ENCODE measurements at regions not wholly inside any gene's neighbourhood (a gene's known extent, or its start where the extent isn't known, plus 50 kb on each side); places are given as distances from the start of the nearest gene placed in this dataset.

DNA sequence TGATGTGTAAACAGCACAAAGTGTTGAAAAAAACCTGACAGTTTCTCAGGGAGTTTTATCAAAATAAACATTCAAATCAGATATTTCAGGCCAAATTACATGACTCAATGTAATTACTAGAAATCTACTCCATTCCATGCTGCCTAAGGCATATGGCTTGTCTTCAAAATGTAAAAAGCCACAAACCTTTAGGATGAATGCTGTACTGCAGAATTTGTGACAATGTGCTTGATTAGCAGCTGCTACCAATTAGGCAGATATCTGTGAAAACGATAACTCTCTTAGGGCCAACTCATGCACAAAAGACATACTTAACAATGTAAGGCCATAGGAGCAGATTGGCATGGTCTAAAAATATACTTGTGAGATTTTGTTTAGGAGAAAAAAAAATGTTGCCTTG is 267.0 kb downstream of the DACT1 start:
- DNase-seq (ENCODE audit: low read depth, low spot score), result no peak
- H3K27me3 Mint-ChIP-seq (ENCODE audit: low read depth), result no peaks in the 10 kb centered on the region
- H3K27ac Mint-ChIP-seq (ENCODE audit: unreplicated experiment), result no peak overlapping the region
- no peaks in the 10 kb centered on the region for H3K4me1 Mint-ChIP-seq
- H3K4me3 Mint-ChIP-seq, result no peak overlapping the region
- no peaks in the 10 kb centered on the region for H3K36me3 Mint-ChIP-seq (ENCODE audit: low read depth)
- TF ChIP-seq, protein P1, sequence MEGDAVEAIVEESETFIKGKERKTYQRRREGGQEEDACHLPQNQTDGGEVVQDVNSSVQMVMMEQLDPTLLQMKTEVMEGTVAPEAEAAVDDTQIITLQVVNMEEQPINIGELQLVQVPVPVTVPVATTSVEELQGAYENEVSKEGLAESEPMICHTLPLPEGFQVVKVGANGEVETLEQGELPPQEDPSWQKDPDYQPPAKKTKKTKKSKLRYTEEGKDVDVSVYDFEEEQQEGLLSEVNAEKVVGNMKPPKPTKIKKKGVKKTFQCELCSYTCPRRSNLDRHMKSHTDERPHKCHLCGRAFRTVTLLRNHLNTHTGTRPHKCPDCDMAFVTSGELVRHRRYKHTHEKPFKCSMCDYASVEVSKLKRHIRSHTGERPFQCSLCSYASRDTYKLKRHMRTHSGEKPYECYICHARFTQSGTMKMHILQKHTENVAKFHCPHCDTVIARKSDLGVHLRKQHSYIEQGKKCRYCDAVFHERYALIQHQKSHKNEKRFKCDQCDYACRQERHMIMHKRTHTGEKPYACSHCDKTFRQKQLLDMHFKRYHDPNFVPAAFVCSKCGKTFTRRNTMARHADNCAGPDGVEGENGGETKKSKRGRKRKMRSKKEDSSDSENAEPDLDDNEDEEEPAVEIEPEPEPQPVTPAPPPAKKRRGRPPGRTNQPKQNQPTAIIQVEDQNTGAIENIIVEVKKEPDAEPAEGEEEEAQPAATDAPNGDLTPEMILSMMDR (conservative IDR thresholded peaks at IDR 0.05), result no peak
- H3K9me3 Mint-ChIP-seq, result peaks cover 2% of the 10 kb centered on the region

DNA sequence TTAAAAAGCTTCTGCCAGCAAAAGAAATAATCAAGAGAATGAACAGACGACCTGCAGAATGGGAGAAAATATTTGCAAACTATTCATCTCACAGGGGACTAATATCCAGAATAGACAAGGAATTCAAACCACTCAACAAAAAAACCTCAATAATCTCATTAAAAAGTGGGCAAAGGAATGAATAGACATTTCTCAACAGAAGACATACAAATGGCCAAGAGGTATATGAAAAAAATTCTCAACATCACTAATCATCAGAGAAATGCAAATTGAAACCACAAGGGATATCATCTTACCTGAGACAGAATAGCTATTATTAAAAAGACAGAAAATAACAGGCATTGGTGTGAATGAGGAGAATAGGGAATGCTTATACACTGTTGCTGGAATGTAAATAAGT is 270.0 kb downstream of the DACT1 start:
- TF ChIP-seq, protein P1 (conservative IDR thresholded peaks at IDR 0.05), result no peak
- no peaks in the 10 kb centered on the region for H3K36me3 Mint-ChIP-seq (ENCODE audit: low read depth)
- H3K27me3 Mint-ChIP-seq (ENCODE audit: low read depth), result no peaks in the 10 kb centered on the region
- no peak for DNase-seq (ENCODE audit: low read depth, low spot score)
- H3K4me3 Mint-ChIP-seq, result no peak overlapping the region
- no peak overlapping the region for H3K27ac Mint-ChIP-seq (ENCODE audit: unreplicated experiment)
- no peaks in the 10 kb centered on the region for H3K4me1 Mint-ChIP-seq
- H3K9me3 Mint-ChIP-seq, result peaks cover 2% of the 10 kb centered on the region

- TF ChIP-seq, protein P1 (conservative IDR thresholded peaks at IDR 0.05), result no peak
- DNase-seq (ENCODE audit: low read depth, low spot score), result no peak
These were observed 274.5 kb downstream of the DACT1 start for GRCh38 chr14:58912287-58912686.

GRCh38 chr14:58912799-58913432 is 275.2 kb downstream of the DACT1 start:
- no peaks in the 10 kb centered on the region for H3K36me3 Mint-ChIP-seq (ENCODE audit: low read depth)
- no peaks in the 10 kb centered on the region for H3K27me3 Mint-ChIP-seq (ENCODE audit: low read depth)
- no peak for DNase-seq (ENCODE audit: low read depth, low spot score)
- peaks cover 6% of the 10 kb centered on the region for H3K4me1 Mint-ChIP-seq
- no peaks in the 10 kb centered on the region for H3K9me3 Mint-ChIP-seq
- H3K27ac Mint-ChIP-seq (ENCODE audit: unreplicated experiment), result no peak overlapping the region
- H3K4me3 Mint-ChIP-seq, result no peak overlapping the region
- TF ChIP-seq, protein P1 (conservative IDR thresholded peaks at IDR 0.05), result no peak

More at GRCh38 chr14:58912287-58912686, 274.5 kb downstream of the DACT1 start:
- no peak overlapping the region for H3K4me3 Mint-ChIP-seq
- no peaks in the 10 kb centered on the region for H3K36me3 Mint-ChIP-seq (ENCODE audit: low read depth)
- H3K27ac Mint-ChIP-seq (ENCODE audit: unreplicated experiment), result no peak overlapping the region
- H3K9me3 Mint-ChIP-seq, result no peaks in the 10 kb centered on the region
- H3K4me1 Mint-ChIP-seq, result peaks cover 6% of the 10 kb centered on the region
- H3K27me3 Mint-ChIP-seq (ENCODE audit: low read depth), result no peaks in the 10 kb centered on the region

DNA sequence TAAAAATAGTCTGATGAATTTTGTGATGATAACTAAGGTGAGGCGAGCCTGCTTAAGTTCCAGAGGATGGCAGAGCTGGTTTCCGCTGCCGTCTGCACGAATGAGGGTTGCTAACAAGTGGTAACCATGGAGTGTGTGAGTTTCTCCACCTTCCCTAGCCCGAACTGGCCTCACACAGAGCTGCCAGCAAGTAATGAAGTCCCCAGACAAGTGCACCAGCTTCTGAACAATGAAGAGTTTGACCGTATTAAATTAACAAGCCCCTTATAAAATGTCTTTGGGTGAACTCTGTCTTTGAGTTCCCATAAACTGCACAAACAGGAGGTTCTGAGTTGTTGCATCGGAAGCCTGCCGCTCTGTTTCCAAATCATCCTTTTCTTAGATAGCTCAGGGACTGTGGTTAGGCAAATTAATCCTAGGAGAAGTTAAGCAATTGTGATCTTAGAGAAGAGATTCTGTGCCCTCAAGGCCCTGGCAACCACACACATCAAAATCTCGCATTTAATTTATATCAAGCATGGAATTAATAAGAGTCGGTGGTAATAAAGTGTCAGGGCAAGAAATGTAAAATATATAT is 274.1 kb upstream of the DAAM1 start:
- H3K9me3 Mint-ChIP-seq, result no peaks in the 10 kb centered on the region
- H3K4me1 Mint-ChIP-seq, result peaks cover 16% of the 10 kb centered on the region
- no peaks in the 10 kb centered on the region for H3K36me3 Mint-ChIP-seq (ENCODE audit: low read depth)
- TF ChIP-seq, protein P1 (conservative IDR thresholded peaks at IDR 0.05), result no peak
- no peak for DNase-seq (ENCODE audit: low read depth, low spot score)
- H3K27me3 Mint-ChIP-seq (ENCODE audit: low read depth), result no peaks in the 10 kb centered on the region
- H3K4me3 Mint-ChIP-seq, result no peak overlapping the region
- H3K27ac Mint-ChIP-seq (ENCODE audit: unreplicated experiment), result peak overlapping the region; percentile 37

Data from neural crest cell (in vitro differentiated cells).